ENCODE measurements at regions not wholly inside any gene's neighbourhood (a gene's known extent, or its start where the extent isn't known, plus 50 kb on each side); places are given as distances from the start of the nearest gene placed in this dataset.
"Not testable (repeated sequence)": the region's sequence is repeated elsewhere in the genome, so short reads cannot be mapped to it uniquely, and the experiment has no call there.

GRCh38 chr10:20485554-20485953 is 411.6 kb downstream of the NEBL start:
- DNase-seq, result no peak

GRCh38 chr10:20481054-20481453 is 416.1 kb downstream of the NEBL start:
- no peak for DNase-seq

GRCh38 chr10:20480575-20480974 is 416.5 kb downstream of the NEBL start:
- not testable (repeated sequence) for DNase-seq

- DNase-seq, result no peak
Measured at GRCh38 chr10:20474064-20474463, 423.0 kb downstream of the NEBL start.

- no peak for DNase-seq
Measured at GRCh38 chr10:20473023-20473760, 423.9 kb downstream of the NEBL start.

GRCh38 chr10:20466731-20467130 is 430.4 kb downstream of the NEBL start:
- DNase-seq, result no peak

GRCh38 chr10:20457649-20458048 is 439.5 kb downstream of the NEBL start:
- DNase-seq, result no peak

GRCh38 chr10:20455774-20456173 is 441.3 kb downstream of the NEBL start:
- no peak for DNase-seq

GRCh38 chr10:20454331-20454730 is 442.8 kb downstream of the NEBL start:
- no peak for DNase-seq

GRCh38 chr10:20446561-20447193 is 450.4 kb downstream of the NEBL start:
- no peak for DNase-seq

- DNase-seq, result no peak
Measured at GRCh38 chr10:20443094-20443493, 454.0 kb downstream of the NEBL start.

- no peak for DNase-seq
Measured at GRCh38 chr10:20429742-20430141, 467.4 kb downstream of the NEBL start.

- no peak for DNase-seq
Measured at GRCh38 chr10:20427821-20428220, 469.3 kb downstream of the NEBL start.

GRCh38 chr10:20418286-20418685 is 478.8 kb downstream of the NEBL start:
- DNase-seq, result no peak

- DNase-seq, result no peak
Measured at GRCh38 chr10:20417791-20418190, 479.3 kb downstream of the NEBL start.

GRCh38 chr10:20415684-20416083 is 481.4 kb downstream of the NEBL start:
- no peak for DNase-seq

GRCh38 chr10:20407357-20407756 is 489.8 kb downstream of the NEBL start:
- no peak for DNase-seq

GRCh38 chr10:20406281-20407104 is 490.6 kb downstream of the NEBL start:
- DNase-seq, result no peak

GRCh38 chr10:20405761-20406160 is 491.4 kb downstream of the NEBL start:
- DNase-seq, result no peak

GRCh38 chr10:20405050-20405449 is 492.1 kb downstream of the NEBL start:
- DNase-seq, result no peak

- DNase-seq, result no peak
Measured at GRCh38 chr10:20399772-20400171, 497.3 kb downstream of the NEBL start.

GRCh38 chr10:20396701-20397100 is 500.4 kb downstream of the NEBL start:
- no peak for DNase-seq

GRCh38 chr10:20396205-20396604 is 500.9 kb downstream of the NEBL start:
- no peak for DNase-seq

- no peak for DNase-seq
Measured at GRCh38 chr10:20391629-20392028, 505.5 kb downstream of the NEBL start.
